WTC11 (cell line): ENCODE measurements at regions not wholly inside any gene's neighbourhood (a gene's known extent, or its start where the extent isn't known, plus 50 kb on each side); places are given as distances from the start of the nearest gene placed in this dataset.
A peak's percentile ranks its signal among the peaks of the same experiment; 100 is the strongest.

Experiments used
- ATAC-seq: fragments of 200-7000 bp; cut with Tn5 transposase; 2 replicates; pipeline ENCODE4 v1.10.0; 2021; ENCODE audit warnings: mild to moderate bottlenecking, moderate library complexity
- CTCF ChIA-PET: fragments of 300-600 bp; sonication (Branson Sonifier 250); formaldehyde crosslinking; loops from one replicate; lab custom pipeline; 2021; ENCODE audit warnings: antibody characterized with exemption; lab: Charles Lee
- POLR2A ChIA-PET: fragments of 350-600 bp; sonication (Branson Sonifier 250); formaldehyde crosslinking; loops from one replicate; lab custom pipeline; 2021; ENCODE audit warnings: antibody characterized with exemption; lab: Charles Lee
- DNase-seq: peaks from one replicate; pipeline ENCODE4 v3.0.0; 2021; ENCODE audit warnings: low spot score
- H3K27ac Mint-ChIP-seq: 2 replicates; pipeline ENCODE4 v1.8.0; 2021; ENCODE audit warnings: mixed read lengths
- H3K27me3 Mint-ChIP-seq: 2 replicates; pipeline ENCODE4 v1.8.0; 2021; ENCODE audit warnings: low read depth, mild to moderate bottlenecking, moderate library complexity, mixed read lengths
- H3K36me3 Mint-ChIP-seq: 2 replicates; pipeline ENCODE4 v1.8.0; 2021; ENCODE audit warnings: mixed read lengths
- H3K4me1 Mint-ChIP-seq: 2 replicates; pipeline ENCODE4 v1.8.0; 2022; ENCODE audit warnings: mixed read lengths
- H3K4me3 Mint-ChIP-seq: 2 replicates; pipeline ENCODE4 v1.8.0; 2021; ENCODE audit warnings: mild to moderate bottlenecking, moderate library complexity, mixed read lengths
- H3K9me3 Mint-ChIP-seq: 2 replicates; pipeline ENCODE4 v1.8.0; 2021; ENCODE audit warnings: mixed read lengths
- ATF6 ChIP-seq: sonication (generic); formaldehyde crosslinking; IDR thresholded peaks from 2 replicates; pipeline ENCODE4 v1.8.1; 2023; ENCODE audit warnings: mild to moderate bottlenecking, missing genetic modification reagents
- CDX4 ChIP-seq: fragments of 250-450 bp; sonication (Bioruptor Pico); IDR thresholded peaks from 2 replicates; pipeline ENCODE4 v1.9.0; 2021; ENCODE audit warnings: moderate library complexity, mild to moderate bottlenecking, inconsistent platforms, borderline replicate concordance
- CTCF ChIP-seq: fragments of 200-600 bp; IDR thresholded peaks from 2 replicates; pipeline ENCODE4 v1.8.0; 2022; ENCODE audit warnings: antibody characterized with exemption
- FOXJ3 ChIP-seq: sonication (generic); formaldehyde crosslinking; IDR thresholded peaks from 2 replicates; pipeline ENCODE4 v1.9.0; 2021; ENCODE audit warnings: missing genetic modification reagents, mild to moderate bottlenecking, borderline replicate concordance
- FOXP4 ChIP-seq: sonication (generic); formaldehyde crosslinking; IDR thresholded peaks from 2 replicates; pipeline ENCODE4 v1.8.0; 2022; ENCODE audit warnings: mild to moderate bottlenecking, missing genetic modification reagents
- IRF1 ChIP-seq: sonication (generic); formaldehyde crosslinking; IDR thresholded peaks from 2 replicates; pipeline ENCODE4 v1.8.0; 2023; ENCODE audit warnings: missing genetic modification reagents
- NFYB ChIP-seq: sonication (generic); formaldehyde crosslinking; conservative IDR thresholded peaks from 2 replicates; pipeline ENCODE4 v1.8.0; 2022; ENCODE audit warnings: low read depth, missing genetic modification reagents
- ZBTB43 ChIP-seq: sonication (generic); formaldehyde crosslinking; IDR thresholded peaks from 2 replicates; pipeline ENCODE4 v1.8.1; 2023; ENCODE audit warnings: mild to moderate bottlenecking, missing genetic modification reagents
- ZNF219 ChIP-seq: sonication (generic); formaldehyde crosslinking; IDR thresholded peaks from 2 replicates; pipeline ENCODE4 v1.8.0; 2023; ENCODE audit warnings: missing genetic modification reagents, mild to moderate bottlenecking, borderline replicate concordance
- ZNF263 ChIP-seq: sonication (generic); formaldehyde crosslinking; IDR thresholded peaks from 2 replicates; pipeline ENCODE4 v1.8.1; 2022; ENCODE audit warnings: low read depth, mild to moderate bottlenecking, moderate library complexity, missing genetic modification reagents
- ZNF317 ChIP-seq: sonication (generic); formaldehyde crosslinking; IDR thresholded peaks from 2 replicates; pipeline ENCODE4 v1.8.1; 2023; ENCODE audit warnings: low read depth, mild to moderate bottlenecking, moderate library complexity, missing genetic modification reagents, borderline replicate concordance
- TF ChIP-seq, protein P1 (sequence below): sonication (generic); formaldehyde crosslinking; IDR thresholded peaks from 2 replicates; pipeline ENCODE4 v1.8.1; 2022; ENCODE audit warnings: mild to moderate bottlenecking, moderate library complexity, missing genetic modification reagents
- TF ChIP-seq, protein P2 (sequence below): fragments of 250-450 bp; sonication (Bioruptor Pico); conservative IDR thresholded peaks from 2 replicates; pipeline ENCODE4 v1.9.0; 2021; ENCODE audit warnings: mild to moderate bottlenecking

DNA sequence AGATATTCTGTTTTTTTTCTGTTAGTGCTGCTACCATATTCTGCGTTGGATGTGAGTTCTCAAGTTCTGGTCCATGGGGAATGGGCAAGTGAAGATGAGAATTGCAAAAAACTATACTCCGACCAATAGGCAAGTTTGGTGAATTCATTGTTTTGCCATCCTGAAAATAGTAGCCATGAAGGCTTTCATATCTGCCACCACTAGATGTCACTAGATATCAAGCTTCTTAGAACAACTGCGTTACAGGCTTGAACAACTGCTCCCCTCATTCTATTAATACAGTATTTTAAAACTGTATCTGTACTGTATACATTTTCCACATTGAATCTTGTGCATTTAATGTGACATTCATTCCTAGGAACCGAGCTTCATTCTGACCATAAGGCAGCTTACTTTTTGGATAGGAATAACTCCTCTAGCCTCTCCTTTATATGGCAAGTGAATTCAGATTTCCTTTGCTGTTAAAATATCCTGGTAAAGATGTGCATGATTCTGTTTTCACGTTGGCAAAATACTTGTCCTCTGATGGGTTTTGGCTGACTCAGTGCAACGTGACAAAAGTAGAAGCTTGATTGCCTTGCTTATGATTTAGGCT, 163.6 kb downstream of the SREK1 start:
- POLR2A ChIA-PET: no interaction called here
- Mint-ChIP-seq H3K4me1 (0 out of 2 replicates have a peak, but pooled peaks cover 3% of the 10 kb centered on the region), H3K27ac (no peak overlapping the region), H3K27me3 (peaks cover 3% of the 10 kb centered on the region; the same call in 1 of the 2 replicates), H3K36me3 (peaks cover 5% of the 10 kb centered on the region; the same call in 1 of the 2 replicates), H3K9me3 (peaks cover 21% of the 10 kb centered on the region), H3K4me3 (no peak overlapping the region)
- peak; percentile 54 for ATAC-seq
- no peak for TF ChIP-seq FOXJ3 (CRISPR knock-in tag)
- peak; percentile 62 for TF ChIP-seq CTCF
- CTCF ChIA-PET: interaction anchor here (0.7 to 3.7 kb wide), 9 partner anchors 11 to 505 kb away, joined by 3 to 33 read pairs (median 3); no protein-coding TSS in a partner anchor
- no peak for DNase-seq

DNA sequence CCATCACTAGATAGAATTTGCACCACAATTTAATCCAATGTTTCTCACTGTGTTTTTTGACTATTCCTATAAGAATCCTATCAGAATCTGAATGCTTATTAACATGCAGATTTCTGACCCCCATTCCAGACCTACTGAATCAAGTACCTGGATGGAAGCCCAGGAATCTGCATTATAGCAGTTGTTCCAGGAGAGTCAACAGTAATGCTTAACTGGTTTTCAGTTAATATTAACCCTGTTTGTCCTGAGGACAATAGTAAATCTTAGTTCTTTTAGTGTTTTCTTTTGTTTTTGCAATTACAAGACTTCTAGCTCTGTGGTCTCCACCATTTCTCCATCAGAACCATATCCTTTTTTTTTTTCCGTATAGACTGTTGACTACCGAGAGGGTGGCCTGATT, 168.2 kb downstream of the SREK1 start:
- Mint-ChIP-seq H3K36me3 (peaks cover 27% of the 10 kb centered on the region), H3K4me3 (no peak overlapping the region), H3K27me3 (no peaks in the 10 kb centered on the region), H3K9me3 (peaks cover 53% of the 10 kb centered on the region), H3K27ac (no peak overlapping the region), H3K4me1 (no peaks in the 10 kb centered on the region)
- TF ChIP-seq IRF1 (CRISPR knock-in tag): no peak
- DNase-seq: no peak
- POLR2A ChIA-PET: no interaction called here
- CTCF ChIA-PET: interaction anchor here (0.7 kb wide), 1 partner anchor 419 kb away, joined by 3 read pairs; no protein-coding TSS in a partner anchor
- no peak for ATAC-seq

- Mint-ChIP-seq H3K36me3 (peaks cover 25% of the 10 kb centered on the region), H3K4me1 (0 out of 2 replicates have a peak, but pooled peaks cover 2% of the 10 kb centered on the region), H3K27me3 (no peaks in the 10 kb centered on the region), H3K27ac (no peak overlapping the region), H3K4me3 (no peak overlapping the region), H3K9me3 (peaks cover 47% of the 10 kb centered on the region)
- no peak for ATAC-seq
- CTCF ChIA-PET: no interaction called here
- DNase-seq: no peak
- POLR2A ChIA-PET: no interaction called here
- TF ChIP-seq FOXP4 (CRISPR knock-in tag): no peak
- no peak for TF ChIP-seq ZNF263 (CRISPR knock-in tag)
- TF ChIP-seq ZNF219 (CRISPR knock-in tag): no peak
- no peak for TF ChIP-seq CDX4 (CRISPR knock-in tag)
- TF ChIP-seq, protein P1, sequence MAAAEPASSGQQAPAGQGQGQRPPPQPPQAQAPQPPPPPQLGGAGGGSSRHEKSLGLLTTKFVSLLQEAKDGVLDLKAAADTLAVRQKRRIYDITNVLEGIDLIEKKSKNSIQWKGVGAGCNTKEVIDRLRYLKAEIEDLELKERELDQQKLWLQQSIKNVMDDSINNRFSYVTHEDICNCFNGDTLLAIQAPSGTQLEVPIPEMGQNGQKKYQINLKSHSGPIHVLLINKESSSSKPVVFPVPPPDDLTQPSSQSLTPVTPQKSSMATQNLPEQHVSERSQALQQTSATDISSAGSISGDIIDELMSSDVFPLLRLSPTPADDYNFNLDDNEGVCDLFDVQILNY (CRISPR knock-in tag): no peak
- TF ChIP-seq ZNF317 (CRISPR knock-in tag): no peak
- TF ChIP-seq CTCF: no peak
- no peak for TF ChIP-seq ATF6 (CRISPR knock-in tag)
- TF ChIP-seq IRF1 (CRISPR knock-in tag): no peak
- TF ChIP-seq, protein P2, sequence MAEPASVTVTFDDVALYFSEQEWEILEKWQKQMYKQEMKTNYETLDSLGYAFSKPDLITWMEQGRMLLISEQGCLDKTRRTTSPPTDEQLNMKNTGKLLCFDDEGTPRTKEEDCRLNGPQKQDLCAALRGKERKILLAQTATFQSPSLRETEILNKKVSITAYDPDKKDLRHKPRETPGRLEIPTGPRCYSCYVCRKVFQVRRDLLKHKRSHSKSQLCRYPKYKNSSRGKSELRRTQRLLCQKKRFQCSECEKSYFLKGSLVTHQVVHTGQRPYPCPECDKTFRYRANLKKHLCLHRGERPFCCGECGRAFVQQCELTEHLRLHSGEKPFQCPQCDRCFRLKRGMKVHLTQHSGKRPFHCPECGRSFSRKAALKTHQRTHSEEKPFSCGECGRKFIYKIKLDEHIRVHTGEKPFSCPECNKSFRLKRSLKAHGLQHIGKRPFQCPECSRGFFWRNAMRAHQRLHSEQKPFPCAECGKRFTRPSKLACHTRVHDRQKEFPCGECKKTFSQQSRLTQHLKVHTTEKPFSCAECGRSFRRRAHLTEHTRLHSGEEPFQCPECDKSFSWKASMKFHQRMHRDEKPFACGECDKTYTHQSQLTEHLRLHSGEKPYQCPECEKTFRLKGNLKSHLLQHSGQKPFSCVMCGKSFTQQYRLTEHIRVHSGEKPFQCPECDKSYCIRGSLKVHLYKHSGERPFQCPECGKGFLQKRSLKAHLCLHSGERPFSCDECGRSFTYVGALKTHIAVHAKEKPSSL (CRISPR knock-in tag): no peak
- no peak for TF ChIP-seq ZBTB43
- TF ChIP-seq NFYB (CRISPR knock-in tag): no peak
Measured at GRCh38 chr5:66315784-66316183, 171.7 kb downstream of the SREK1 start.
